NCI-H1092 (cell line): ENCODE measurements at regions not wholly inside any gene's neighbourhood (a gene's known extent, or its start where the extent isn't known, plus 50 kb on each side); places are given as distances from the start of the nearest gene placed in this dataset.
A peak's percentile ranks its signal among the peaks of the same experiment; 100 is the strongest.
"Not testable (repeated sequence)": the region's sequence is repeated elsewhere in the genome, so short reads cannot be mapped to it uniquely, and the experiment has no call there.

Experiments
- DNase-seq: peaks from one replicate; lab custom pipeline; 2025; lab: John Stamatoyannopoulos, UW

GRCh38 chr7:81478664-81479063 is 291.2 kb downstream of the HGF start:
- no peak for DNase-seq

- DNase-seq = not testable (repeated sequence)
Observed at GRCh38 chr7:81478201-81478600, 291.6 kb downstream of the HGF start.

GRCh38 chr7:81473236-81473635 is 296.6 kb downstream of the HGF start:
- DNase-seq = no peak

GRCh38 chr7:81470724-81471379 is 299.0 kb downstream of the HGF start:
- no peak for DNase-seq

- DNase-seq = peak; percentile 50
Observed at GRCh38 chr7:81469869-81470723, 299.8 kb downstream of the HGF start.

DNA sequence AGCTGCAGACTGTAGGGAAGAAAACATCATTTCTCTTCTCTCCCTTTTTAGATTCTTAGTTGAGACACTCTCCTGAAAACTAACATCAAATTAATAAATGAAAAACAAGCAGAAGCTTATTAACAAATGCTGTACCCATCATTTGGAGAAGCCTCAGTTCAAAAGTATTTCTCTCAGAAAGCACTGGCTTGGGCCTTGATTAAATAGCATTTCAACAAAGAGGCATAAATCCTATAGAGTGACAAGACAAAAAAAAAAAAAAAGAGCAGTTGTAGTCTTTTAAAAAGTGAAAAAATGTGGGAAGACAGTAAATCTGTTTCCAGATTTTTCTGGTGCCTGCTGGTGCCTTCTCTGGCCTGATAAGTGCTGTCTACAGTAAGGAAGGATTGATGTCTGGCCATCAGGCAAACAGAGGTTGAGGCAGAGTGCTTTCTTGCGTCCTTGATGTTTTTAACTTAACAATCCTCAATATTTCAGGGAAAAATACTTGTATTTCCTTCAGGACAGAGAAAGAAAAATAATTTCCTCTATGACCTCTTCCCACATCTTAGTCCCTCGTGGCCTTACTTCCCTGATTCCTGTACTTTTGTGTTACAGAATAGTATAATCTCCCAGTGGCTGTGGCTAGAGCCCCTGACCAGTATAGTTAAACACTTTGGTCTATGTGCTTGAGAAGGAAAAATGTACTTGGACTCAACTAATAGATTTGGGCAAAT is 300.5 kb downstream of the HGF start:
- no peak for DNase-seq

DNA sequence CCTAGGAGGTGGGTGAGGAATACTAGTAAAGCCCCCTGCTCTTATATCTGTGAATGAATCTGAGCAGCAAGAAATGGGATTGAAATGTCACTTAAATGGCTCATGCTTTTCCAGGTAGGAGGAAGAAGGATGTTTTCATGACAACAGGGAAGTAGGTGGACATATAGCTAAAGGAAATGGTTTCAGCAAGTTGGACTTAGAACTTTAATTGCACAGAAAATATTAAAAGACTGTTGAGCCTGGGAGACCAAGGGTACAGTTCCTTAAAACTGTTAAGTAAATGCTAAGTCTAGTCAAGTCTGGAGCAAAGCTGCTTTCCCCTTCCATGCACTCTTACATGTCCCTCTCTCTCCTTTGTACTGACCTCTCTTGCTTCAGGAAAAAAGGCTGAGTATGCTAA is 301.3 kb downstream of the HGF start:
- no peak for DNase-seq

GRCh38 chr7:81467964-81468363 is 301.9 kb downstream of the HGF start:
- no peak for DNase-seq

- DNase-seq = no peak
Observed at GRCh38 chr7:81462672-81463071, 307.2 kb downstream of the HGF start.

DNA sequence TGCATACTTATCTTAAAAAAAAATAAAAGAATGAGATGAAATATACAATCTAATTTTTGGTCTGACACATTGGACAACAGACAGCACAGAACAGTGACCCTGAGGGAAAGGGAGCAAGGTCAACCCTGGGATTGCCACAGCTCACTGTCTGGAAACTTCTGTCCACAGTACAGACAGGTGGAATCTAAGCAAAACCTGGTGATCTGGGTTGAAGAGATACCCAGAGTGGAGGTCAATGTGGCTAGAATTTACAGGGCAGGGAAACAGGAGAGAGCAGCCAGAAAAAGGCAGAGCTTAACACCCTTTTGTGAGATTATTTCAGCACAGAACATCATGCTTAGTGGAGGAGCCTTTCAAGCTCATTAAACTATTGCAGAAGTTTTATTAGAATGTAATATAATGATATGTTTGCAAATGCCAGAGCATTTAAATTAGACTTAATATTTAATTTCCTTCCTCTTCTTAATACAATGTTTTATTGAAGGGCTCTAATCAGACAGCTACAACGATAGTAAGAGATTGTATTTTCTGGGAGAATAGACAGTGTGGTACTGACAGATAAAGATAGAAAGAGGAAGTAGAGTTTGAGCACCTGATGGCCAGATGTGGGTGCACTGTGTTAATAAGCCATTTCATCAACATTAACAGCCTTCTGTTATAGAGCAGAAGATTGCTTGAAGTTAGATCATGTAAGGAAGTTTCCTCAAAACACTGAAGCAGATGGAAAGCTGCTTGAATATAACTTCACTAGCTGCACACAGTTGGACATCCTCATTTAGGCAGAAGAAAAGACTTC is 309.4 kb downstream of the HGF start:
- no peak for DNase-seq

- no peak for DNase-seq
Observed at GRCh38 chr7:81459485-81459884, 310.4 kb downstream of the HGF start.

DNA sequence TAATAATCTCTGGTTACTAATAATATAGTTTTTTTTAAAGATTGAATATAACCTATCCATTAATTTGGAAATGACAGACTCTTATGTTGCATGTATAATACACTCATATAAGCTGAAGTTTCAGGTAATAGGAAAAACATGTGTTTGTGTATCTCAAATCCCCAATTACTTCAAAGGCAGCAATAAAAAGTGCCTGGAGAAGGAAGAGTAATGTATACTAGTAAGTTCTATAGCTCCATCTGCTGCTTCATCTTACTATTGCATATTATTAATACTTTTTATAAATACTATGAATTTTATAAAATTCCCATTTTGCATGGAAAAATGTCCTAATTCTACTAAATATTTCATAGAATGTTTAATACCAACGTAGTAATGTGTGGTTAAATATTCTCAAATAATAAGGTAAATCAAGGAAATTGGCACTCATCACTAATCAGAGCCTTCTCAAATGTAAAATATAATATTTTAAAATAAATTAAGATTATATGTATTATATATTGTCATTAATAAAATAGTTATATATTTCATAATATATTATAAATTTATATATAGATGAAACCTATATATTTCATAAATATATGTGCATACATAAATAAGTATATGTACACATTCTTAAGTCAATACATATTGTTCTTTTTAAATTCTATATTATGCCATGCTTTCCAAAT is 311.9 kb downstream of the HGF start:
- no peak for DNase-seq

GRCh38 chr7:81453770-81454169 is 316.1 kb downstream of the HGF start:
- DNase-seq = not testable (repeated sequence)

DNA sequence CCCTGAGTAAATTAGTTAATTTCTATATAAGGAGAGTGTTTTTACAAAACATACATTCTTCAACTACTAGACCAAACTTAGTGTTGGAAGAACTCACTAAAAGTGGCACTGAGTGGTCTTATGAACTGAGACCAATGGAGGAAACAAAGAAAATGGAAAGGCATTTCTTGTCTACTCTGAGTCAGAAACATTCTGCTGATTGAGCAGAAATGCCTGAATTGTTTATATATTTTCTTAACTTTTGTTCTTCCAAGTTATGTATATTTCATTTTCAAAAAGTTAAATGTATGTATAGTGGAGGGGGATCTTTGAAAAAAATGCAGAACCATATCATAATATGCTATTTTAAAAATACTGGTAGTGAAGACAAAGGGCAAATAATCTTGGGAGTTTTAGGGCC is 320.7 kb downstream of the HGF start:
- no peak for DNase-seq

- DNase-seq = peak; percentile 22
Observed at GRCh38 chr7:81447351-81447952, 322.4 kb downstream of the HGF start.

GRCh38 chr7:81446212-81446611 is 323.6 kb downstream of the HGF start:
- DNase-seq = no peak

DNA sequence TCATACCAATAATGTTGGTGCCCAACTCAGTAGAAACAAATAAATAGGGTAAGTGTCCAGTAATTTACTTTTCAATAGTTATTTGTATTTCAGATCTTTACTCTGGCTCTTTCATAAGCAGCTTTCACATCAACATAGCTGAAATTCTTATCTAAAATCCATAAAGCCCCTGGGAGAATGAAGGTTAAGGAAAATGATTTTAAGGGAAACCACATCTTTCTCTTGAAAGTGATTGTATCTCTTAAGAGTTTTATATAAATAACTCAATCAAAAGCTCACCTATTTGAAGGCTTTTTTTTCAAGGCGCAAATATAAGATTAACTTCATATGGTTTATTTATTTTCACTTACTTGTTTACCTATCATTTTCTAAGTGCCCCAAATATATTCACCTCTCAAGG is 324.4 kb downstream of the HGF start:
- DNase-seq = no peak

DNA sequence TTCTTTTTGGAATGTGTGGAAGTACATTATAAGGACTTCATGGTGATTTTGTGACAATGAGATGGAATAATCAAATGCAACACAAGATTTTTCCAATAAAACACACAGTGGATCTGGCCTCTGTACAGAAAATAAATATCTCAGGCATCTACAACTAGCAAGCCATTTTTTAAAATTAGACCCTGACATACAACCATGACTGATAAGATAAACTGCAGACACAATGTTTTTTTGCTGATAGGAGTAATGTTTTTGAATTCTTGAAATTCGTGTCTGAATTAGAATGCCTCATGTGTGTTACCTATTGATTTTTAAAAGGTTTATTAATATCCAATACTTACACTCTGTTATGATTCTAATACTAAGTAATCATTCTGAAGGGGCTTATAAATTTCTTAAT is 328.1 kb downstream of the HGF start:
- no peak for DNase-seq

DNA sequence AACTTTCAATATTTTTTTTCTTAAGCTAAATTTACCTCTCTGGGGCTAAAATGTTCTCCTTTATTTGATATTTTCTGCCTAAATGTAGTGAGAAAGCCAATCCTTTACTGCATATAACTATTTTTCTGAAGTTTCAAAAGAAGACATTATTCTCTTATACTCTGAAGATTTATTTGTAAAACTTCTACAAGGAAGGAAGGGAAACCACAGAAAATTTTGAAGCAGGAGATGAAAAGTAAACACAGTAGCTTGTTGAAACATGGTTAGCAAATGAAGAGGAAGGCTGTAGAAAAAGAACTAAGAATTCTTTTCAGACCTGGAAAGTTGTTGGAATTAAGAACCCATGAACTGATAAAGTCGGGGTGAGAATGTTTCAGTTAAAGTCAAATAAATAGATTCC is 330.3 kb downstream of the HGF start:
- DNase-seq = no peak

DNA sequence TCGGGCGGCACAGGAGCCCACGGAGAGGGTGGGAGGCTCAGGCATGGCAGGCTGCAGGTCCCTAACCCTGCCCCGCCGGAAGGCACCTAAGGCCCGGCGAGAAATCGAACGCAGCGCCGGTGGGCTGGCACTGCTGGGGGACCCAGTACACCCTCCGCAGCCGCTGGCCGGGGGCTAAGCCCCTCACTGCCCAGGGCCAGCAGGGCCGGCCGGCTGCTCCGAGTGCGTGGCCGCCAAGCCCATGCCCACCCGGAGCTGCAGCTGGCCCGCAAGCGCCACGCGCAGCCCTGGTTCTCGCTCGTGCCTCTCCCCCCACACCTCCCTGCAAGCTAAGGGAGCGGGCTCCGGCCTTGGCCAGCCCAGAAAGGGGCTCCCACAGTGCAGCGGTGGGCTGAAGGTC is 332.7 kb downstream of the HGF start:
- not testable (repeated sequence) for DNase-seq

GRCh38 chr7:81433692-81434331 is 336.0 kb downstream of the HGF start:
- DNase-seq = no peak
